GM21390 (cell line): ENCODE measurements at regions not wholly inside any gene's neighbourhood (a gene's known extent, or its start where the extent isn't known, plus 50 kb on each side); places are given as distances from the start of the nearest gene placed in this dataset.

Source experiments
- ATAC-seq: cut with Tn5 transposase; IDR thresholded peaks from one replicate; pipeline ENCODE4 v1.9.1; 2021; ENCODE audit not compliant: unreplicated experiment

GRCh38 chr9:75609401-75609800 is 281.1 kb upstream of the PCSK5 start:
- ATAC-seq, result no peak

- no peak for ATAC-seq
These were observed 280.2 kb upstream of the PCSK5 start for GRCh38 chr9:75610246-75610645.

GRCh38 chr9:75612205-75612604 is 278.3 kb upstream of the PCSK5 start:
- no peak for ATAC-seq

- no peak for ATAC-seq
These were observed 277.7 kb upstream of the PCSK5 start for GRCh38 chr9:75612754-75613153.

- ATAC-seq, result no peak
These were observed 275.2 kb upstream of the PCSK5 start for GRCh38 chr9:75615284-75615683.

DNA sequence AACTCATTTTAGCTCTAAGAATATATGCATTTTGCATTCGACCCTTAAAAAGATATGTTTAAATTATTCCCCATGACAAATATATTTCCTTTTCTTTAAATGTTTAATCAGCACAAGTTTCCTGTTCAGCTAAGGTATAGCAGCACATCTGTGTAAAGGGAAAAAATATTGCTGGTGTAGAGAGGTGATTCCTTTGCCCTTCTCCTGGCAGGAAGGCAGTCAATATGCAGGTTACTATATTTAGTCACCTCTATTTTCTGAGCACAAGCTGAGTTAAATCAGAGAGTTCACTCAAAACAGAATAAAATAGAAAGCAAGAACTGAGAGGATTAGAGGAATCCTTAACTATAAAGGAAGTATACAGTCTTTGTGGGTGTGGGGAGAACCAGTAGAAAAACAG is 274.4 kb upstream of the PCSK5 start:
- ATAC-seq, result no peak

DNA sequence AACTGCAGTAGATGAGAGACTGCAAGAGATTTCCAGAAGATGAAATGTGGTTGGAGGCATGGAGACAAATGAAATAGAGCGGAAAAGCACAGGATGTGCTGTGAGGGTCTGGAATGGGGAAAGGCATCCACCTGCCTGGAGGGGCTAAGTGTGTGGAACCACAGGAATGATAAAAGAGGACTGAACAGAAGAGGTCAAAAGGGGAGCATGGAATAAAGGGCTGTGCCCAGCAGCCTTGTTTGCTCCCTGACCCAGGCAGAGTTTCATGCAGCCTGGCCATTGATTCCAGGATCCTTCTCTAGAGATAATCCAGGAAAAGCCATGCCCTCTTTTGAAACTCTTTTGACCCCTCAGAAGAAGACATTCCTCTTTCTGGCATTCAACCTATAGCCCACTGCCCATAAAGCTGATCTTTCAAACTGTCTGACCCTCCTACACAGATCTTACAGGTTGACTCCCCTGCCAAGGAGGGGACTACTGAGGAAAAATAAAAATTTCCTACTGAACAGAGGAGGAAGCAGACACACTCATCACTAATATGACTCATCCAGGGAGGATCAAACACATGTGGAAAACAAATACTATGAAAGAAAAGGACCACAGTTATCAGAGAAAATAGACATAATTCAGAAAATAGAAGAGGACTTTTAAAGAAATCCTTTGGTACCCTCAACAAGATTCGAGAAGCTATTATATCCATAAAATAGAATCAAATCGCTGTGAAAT is 273.5 kb upstream of the PCSK5 start:
- no peak for ATAC-seq

DNA sequence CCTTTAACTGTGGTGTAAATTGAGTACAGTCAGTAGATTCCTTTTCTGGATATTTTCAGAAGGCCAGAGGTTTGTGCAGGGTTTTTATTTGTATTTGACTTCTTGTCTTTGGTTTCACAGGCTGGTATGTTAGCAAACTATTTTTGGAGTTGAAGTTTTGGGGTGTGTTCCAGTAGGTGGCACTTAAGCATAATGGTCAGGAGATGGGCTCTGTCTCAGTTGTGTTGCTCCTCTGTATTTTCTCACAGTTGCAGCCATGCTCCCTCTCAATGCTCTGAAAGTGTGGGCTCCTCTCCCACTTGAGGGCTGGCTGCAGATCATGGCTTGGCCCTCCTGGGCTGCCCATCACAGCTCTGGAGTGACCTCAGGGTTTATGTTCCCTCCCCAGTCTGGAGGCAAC is 267.0 kb upstream of the PCSK5 start:
- ATAC-seq, result no peak

GRCh38 chr9:75624998-75625397 is 265.5 kb upstream of the PCSK5 start:
- ATAC-seq, result no peak

DNA sequence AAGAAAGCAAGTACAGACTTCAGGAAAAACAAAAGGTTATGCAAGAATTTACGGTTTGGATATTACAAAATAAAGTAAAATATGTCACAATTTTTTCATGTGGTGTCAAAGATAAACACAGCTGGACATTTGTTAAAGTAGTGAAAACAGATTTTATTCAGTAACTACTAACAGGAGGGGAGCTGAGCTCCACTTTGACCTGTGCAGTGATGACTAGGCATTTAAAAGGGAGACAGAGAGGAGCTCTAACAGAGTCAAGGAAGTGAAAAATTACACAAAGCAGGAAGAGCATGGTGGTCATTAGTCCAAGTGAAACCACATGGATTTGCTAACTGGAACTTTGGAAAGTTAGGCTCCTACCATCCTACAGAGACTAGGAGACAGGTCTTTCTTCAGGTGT is 263.6 kb upstream of the PCSK5 start:
- ATAC-seq, result no peak

- ATAC-seq, result no peak
These were observed 261.5 kb upstream of the PCSK5 start for GRCh38 chr9:75628952-75629351.

GRCh38 chr9:75633451-75634057 is 256.9 kb upstream of the PCSK5 start:
- ATAC-seq, result no peak

DNA sequence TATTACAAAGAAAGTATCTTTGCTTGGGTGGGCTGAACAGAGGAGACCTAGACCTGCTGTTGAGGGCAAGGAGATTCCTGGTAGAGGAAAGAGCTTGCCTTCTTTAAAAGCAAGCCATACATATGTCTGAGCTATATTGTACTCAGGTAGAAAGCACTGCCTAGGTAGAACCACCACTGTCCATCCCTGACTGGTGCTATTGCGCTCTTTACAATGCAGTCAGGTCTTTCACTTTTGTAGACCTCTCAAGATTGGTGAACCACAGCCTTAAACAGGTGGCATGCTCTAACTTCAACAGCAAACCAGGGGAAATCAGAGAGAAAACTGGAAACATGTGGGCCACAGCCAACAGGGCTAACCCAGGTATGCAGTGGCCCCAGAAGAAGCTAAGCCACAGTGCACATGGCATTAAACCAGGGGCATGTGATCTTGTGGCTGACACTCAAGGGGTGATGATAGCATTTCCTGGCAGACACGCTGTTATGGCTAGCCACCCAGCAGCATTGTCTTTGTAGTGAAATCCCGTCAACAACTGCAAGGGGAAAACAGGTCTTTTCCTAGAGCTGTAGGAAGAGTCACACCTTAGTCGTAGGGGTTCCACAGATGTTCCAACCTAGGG is 253.9 kb upstream of the PCSK5 start:
- no peak for ATAC-seq

DNA sequence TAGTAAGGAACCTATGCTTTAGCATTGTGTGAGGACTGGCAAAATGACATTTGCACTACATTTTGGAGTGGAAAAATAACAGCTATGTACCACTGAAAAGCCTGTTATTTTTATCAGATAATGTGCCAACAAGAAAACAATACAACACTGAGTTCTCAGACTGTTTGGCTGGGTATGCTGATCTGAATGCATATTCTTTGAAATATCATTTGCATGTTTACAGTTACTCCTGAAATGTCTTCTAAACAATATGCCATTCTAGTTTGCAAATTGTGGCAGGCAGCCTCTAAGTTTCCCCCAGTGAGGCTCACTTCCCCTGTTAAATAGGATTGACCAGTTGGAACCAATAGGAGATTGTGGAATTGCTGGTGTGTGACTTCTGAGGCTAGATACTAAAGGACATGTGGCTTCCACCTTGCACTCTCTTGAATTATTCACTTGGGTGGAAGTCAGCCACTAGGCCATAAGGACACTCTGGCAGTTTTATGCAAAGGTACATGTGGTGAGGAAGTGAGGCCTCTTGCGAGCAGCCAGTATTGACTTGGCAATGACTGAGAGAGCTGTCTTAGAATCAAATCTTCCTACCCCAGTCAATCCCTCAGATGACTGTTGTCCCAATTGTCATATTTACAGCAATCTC is 250.4 kb upstream of the PCSK5 start:
- no peak for ATAC-seq

DNA sequence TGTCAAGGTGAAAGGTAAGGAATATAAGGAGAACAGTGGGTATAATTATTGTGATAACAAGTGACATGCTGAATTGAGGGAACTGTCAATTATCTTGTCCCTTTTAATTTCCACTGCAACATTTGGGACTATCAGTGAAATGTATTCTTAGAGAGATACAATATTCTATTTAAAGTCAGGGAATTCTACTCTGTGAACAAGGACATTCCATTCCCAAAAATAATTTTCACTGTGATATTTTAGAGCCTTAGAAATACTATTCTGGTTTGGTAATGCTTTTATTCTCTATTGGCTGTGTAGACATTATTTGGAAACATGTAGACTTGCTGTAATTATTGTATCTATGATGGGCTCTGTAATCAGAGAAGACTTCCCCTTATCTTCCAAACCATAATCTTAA is 248.0 kb upstream of the PCSK5 start:
- no peak for ATAC-seq

DNA sequence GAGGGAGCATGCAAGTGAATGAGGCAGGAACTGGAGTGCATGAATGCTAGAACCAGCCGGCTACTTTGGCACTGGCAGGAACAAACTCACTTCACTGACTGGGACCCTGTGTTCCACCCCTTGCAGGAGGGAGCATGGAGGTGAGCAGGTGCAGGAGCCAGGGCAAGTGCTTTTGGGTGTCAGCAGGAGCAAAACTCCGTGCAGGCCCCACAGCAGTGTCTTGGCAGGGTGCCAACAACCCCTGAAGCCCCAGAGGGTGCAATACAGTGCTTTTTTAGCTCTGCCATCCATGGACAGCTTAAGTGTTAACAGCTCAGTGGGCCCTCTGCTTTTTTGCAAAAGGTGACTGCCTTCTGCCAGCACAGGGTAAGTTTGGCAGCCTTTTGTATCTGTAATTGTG is 245.8 kb upstream of the PCSK5 start:
- ATAC-seq, result no peak

DNA sequence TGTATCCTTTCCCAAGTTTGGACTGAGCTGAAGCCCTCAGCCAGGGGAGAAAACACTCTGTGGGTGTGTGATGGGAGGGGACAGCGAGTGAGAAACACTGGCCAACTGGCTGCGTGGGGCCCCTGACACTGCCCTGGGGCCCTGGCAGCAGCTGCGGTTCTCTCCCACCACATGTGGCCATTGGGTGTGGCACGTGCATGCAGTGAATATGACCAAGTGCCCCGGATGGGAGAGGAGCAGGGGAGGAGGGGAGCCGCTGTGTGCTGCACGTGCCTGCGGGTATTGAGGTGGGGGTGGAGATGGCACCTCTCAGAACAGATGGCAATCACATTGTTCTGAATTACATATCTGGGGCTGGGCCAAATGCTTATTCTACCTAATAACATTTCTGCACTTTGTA is 242.4 kb upstream of the PCSK5 start:
- ATAC-seq, result no peak

DNA sequence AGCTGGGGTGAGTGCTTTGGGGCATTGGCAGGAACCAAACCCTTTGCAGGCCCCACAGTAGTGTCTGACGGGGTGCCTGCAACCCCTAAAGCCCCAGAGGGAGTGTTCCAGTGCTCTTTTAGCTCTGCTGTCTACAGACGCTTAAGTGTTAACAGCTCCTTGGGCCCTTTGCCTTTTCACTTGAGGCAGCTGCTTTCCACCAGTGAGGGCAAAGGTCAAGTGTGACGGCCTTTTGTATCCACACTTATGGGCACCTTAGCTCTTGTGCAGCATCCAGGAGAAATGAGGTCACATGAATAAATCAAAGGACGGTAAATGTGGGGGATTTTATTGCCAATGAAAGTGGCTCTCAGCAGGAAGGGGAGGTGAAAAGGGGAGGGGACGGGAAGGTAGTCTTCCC is 241.4 kb upstream of the PCSK5 start:
- no peak for ATAC-seq

GRCh38 chr9:75651709-75652108 is 238.8 kb upstream of the PCSK5 start:
- ATAC-seq, result no peak

DNA sequence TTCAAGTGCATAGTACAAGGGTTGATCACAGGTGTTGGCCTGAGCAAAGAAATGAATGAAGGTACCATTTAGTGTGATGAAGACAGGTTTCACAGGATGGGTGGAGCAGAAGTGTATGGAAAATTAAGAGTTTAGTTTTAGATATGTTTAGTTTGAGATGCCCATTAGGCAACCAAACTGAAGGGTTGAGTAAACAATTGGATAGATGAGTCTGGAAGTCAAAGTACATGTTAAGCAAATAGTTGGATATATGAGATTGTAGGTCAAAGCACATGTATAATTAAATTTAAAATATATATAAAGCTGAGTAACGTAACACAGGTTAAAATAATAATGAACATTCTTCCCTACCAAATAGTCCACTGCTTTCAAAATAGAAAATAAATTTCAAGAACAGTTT is 237.1 kb upstream of the PCSK5 start:
- ATAC-seq, result no peak

- ATAC-seq, result no peak
These were observed 236.7 kb upstream of the PCSK5 start for GRCh38 chr9:75653750-75654149.

DNA sequence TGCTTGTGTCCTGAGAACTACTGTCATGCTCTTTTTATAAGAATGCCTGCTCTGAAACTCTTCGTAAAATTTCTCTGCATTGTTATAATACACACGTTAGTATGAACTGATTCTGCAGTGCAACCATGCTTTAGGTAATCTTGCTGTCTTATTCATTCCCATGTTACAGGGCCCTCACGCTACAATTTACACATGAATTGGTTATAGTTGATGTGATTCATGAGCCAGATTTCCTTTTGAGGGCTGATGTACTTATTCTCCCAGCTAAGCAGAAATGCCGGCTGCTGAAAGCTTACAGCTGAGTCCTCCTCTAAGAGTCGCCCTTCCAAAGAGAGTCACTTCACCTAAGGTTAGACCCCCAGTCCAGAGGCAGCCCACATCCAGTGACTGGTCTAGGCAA is 233.5 kb upstream of the PCSK5 start:
- no peak for ATAC-seq
